ENCODE measurements at regions not wholly inside any gene's neighbourhood (a gene's known extent, or its start where the extent isn't known, plus 50 kb on each side); places are given as distances from the start of the nearest gene placed in this dataset.
A peak's percentile ranks its signal among the peaks of the same experiment; 100 is the strongest.

DNA sequence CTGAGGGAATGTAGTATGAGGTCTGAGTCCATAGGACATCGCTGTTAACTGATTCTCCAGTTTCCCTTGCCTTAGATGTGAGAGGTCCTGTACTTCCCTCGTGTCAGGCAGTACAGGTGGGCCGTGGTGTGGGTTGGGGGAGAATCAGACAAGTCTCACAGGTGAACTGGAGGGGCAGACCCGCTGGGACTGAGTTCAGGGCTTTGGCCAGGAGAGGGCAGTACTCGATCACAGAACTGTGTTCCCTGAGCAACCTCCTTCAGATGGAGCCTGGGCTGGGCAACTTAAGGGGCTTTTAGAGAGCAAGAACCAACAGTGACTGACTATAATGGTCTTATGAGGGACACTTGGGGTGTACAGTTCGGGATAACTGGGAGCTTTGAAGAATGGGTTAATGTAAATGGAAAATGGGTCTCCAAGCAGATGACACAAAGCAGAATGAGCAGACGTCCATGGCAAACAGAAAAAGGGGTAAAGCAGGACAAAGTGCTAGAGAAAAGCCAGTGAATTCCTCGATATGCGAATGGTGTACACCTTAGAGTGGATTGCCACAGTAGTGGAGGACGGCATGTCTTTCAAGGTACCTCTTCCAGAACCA is 83.6 kb downstream of the CCNG2 start:
- TF ChIP-seq, protein P1, sequence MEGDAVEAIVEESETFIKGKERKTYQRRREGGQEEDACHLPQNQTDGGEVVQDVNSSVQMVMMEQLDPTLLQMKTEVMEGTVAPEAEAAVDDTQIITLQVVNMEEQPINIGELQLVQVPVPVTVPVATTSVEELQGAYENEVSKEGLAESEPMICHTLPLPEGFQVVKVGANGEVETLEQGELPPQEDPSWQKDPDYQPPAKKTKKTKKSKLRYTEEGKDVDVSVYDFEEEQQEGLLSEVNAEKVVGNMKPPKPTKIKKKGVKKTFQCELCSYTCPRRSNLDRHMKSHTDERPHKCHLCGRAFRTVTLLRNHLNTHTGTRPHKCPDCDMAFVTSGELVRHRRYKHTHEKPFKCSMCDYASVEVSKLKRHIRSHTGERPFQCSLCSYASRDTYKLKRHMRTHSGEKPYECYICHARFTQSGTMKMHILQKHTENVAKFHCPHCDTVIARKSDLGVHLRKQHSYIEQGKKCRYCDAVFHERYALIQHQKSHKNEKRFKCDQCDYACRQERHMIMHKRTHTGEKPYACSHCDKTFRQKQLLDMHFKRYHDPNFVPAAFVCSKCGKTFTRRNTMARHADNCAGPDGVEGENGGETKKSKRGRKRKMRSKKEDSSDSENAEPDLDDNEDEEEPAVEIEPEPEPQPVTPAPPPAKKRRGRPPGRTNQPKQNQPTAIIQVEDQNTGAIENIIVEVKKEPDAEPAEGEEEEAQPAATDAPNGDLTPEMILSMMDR (IDR thresholded peaks at IDR 0.05), result peak; percentile 73
- TF ChIP-seq POLR2AphosphoS5 (IDR thresholded peaks at IDR 0.05; ENCODE audit: low read depth, low read length) (no peak), SIN3A (IDR thresholded peaks at IDR 0.05; ENCODE audit: borderline replicate concordance, insufficient read depth, low read depth, low read length) (no peak)

Data from Panc1 (cell line).